HL-60 (cell line): ENCODE measurements at regions not wholly inside any gene's neighbourhood (a gene's known extent, or its start where the extent isn't known, plus 50 kb on each side); places are given as distances from the start of the nearest gene placed in this dataset.

Experiments
- CTCF ChIP-seq: IDR thresholded peaks from one replicate; pipeline ENCODE4 v1.5.1; 2011; ENCODE audit warnings: low read length, control low read depth, inconsistent platforms; ENCODE audit not compliant: insufficient read depth
- GABPA ChIP-seq: IDR thresholded peaks from 2 replicates; pipeline ENCODE4 v1.6.1; 2012; ENCODE audit warnings: low read depth
- POLR2AphosphoS5 ChIP-seq: IDR thresholded peaks from 2 replicates; pipeline ENCODE4 v1.6.1; 2012; ENCODE audit warnings: low read depth
- REST ChIP-seq: IDR thresholded peaks from 2 replicates; pipeline ENCODE4 v1.6.1; 2012; ENCODE audit warnings: low read depth; ENCODE audit not compliant: insufficient replicate concordance
- SPI1 ChIP-seq: IDR thresholded peaks from 2 replicates; pipeline ENCODE4 v1.6.1; 2012; ENCODE audit warnings: low read depth, mild to moderate bottlenecking, borderline replicate concordance

- TF ChIP-seq CTCF (no peak), POLR2AphosphoS5 (no peak), REST (no peak), GABPA (no peak), SPI1 (no peak)
Observed at GRCh38 chr15:25529774-25530173, 91.0 kb upstream of the UBE3A start.
